ENCODE measurements at regions not wholly inside any gene's neighbourhood (a gene's known extent, or its start where the extent isn't known, plus 50 kb on each side); places are given as distances from the start of the nearest gene placed in this dataset.

DNA sequence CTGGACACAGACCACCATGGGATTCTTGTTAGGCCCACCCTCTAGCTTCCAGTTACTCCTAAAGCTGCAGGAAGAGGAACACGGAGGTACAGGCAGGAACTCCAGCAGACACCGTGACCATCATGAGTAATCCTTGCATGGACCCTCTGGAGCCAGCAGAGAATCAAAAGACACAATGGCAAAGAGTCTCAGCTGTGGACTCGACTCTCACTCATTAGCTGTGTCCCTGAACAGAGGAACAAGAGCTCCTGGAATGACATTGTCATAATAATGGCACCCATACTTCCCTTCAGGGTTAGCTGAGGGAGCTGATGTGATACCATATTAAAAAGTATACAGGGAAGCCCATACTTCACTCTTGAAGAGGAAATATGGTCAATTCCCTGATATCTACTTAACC is 176.3 kb upstream of the ASIC2 start:
- Mint-ChIP-seq H3K9me3 (no peaks in the 10 kb centered on the region), H3K27me3 (no peaks in the 10 kb centered on the region), H3K4me3 (no peak overlapping the region), H3K36me3 (ENCODE audit: low read depth) (no peaks in the 10 kb centered on the region), H3K27ac (no peak overlapping the region), H3K4me1 (no peaks in the 10 kb centered on the region)
- CTCF ChIA-PET: no interaction called here
- no peak for DNase-seq
- POLR2A ChIA-PET: no interaction called here

DNA sequence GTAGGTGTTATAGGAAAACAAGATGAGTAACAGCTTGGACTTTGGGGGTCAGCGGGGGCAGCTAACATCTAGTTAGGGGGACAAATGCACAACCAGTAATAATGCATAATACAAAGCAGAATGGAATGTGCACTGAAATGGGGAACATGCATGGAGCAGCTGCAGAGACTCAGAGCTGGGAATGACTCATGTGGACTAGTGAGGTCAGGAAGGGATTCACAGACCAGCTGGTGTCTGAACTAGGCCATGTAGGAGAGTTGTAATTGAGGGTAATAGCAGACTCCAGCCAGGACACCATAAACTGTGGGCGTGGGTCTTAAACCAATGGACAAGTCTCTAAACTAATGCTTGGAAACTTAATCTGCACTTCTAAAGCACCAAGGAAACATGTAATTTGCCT is 176.8 kb upstream of the ASIC2 start:
- no peak overlapping the region for H3K27ac Mint-ChIP-seq
- ChIA-PET POLR2A (no interaction called here), CTCF (no interaction called here)
- H3K4me3 Mint-ChIP-seq: no peak overlapping the region
- no peaks in the 10 kb centered on the region for H3K9me3 Mint-ChIP-seq
- H3K36me3 Mint-ChIP-seq (ENCODE audit: low read depth): no peaks in the 10 kb centered on the region
- H3K27me3 Mint-ChIP-seq: no peaks in the 10 kb centered on the region
- no peak for DNase-seq
- no peaks in the 10 kb centered on the region for H3K4me1 Mint-ChIP-seq

DNA sequence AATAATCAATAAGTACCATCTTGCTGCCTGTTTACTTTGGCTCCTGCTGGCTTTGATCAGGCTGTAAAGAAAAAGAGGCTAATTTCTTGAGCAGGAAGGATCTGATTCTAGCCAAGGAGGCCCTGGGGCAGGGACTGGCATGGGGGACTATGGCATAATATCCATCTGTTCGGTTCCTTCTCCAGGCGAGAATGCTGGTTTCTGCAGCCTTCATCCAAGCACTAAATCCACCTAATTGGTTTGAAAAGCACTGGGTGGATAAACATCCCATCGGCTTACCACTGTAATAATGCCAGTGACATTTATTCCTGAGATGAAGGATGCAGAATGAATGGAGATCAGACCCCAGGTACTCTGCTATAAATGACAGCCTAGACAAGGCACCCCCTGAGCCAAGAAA is 180.0 kb upstream of the ASIC2 start:
- Mint-ChIP-seq H3K36me3 (ENCODE audit: low read depth) (no peaks in the 10 kb centered on the region), H3K4me1 (no peaks in the 10 kb centered on the region), H3K27ac (no peak overlapping the region), H3K27me3 (no peaks in the 10 kb centered on the region), H3K9me3 (no peaks in the 10 kb centered on the region), H3K4me3 (no peak overlapping the region)
- DNase-seq: no peak
- ChIA-PET CTCF (no interaction called here), POLR2A (no interaction called here)

DNA sequence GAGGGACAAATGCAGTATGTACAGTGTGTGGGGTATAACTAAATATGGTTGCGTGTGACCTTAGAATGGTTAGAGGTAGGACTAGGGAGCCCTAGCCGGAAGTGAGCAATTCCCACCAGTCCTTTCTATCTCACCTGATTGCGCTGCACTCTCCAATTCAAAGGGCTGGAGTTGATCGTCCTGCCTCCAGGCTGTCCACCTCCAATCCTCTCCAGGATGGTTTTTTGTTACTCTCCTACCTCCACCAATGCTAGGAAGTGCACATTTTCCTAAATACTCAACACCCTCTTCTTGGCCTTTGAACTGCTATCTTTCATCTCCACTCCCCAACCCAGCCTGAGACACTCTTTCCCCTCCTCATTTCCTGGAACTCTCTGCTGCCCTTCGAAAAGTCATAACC is 181.7 kb upstream of the ASIC2 start:
- H3K4me3 Mint-ChIP-seq: no peak overlapping the region
- POLR2A ChIA-PET: no interaction called here
- CTCF ChIA-PET: no interaction called here
- H3K36me3 Mint-ChIP-seq (ENCODE audit: low read depth): no peaks in the 10 kb centered on the region
- H3K27me3 Mint-ChIP-seq: no peaks in the 10 kb centered on the region
- H3K9me3 Mint-ChIP-seq: no peaks in the 10 kb centered on the region
- DNase-seq: no peak
- H3K27ac Mint-ChIP-seq: no peak overlapping the region
- no peaks in the 10 kb centered on the region for H3K4me1 Mint-ChIP-seq

DNA sequence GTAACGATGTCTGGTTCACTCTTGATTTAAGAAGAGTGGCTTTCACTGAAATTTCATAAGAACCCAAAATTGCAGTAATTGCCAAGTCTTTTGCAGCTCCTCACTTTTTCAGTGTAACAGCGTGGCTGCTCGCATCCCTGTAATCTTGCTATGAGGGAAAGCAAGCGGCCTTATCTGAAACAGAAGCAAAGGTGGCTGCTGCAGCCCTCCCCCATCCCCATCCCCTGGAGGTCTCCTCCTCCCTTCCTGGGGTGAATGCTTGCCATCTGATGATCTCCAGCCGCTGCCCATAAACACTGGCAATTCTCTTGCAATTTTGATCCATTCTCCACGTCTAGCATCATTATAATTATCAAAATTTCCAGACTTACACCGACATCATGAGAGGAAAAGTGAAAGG is 182.5 kb upstream of the ASIC2 start:
- POLR2A ChIA-PET: no interaction called here
- Mint-ChIP-seq H3K27ac (no peak overlapping the region), H3K9me3 (no peaks in the 10 kb centered on the region), H3K36me3 (ENCODE audit: low read depth) (no peaks in the 10 kb centered on the region), H3K4me1 (no peaks in the 10 kb centered on the region), H3K27me3 (no peaks in the 10 kb centered on the region), H3K4me3 (no peak overlapping the region)
- CTCF ChIA-PET: no interaction called here
- DNase-seq: no peak

DNA sequence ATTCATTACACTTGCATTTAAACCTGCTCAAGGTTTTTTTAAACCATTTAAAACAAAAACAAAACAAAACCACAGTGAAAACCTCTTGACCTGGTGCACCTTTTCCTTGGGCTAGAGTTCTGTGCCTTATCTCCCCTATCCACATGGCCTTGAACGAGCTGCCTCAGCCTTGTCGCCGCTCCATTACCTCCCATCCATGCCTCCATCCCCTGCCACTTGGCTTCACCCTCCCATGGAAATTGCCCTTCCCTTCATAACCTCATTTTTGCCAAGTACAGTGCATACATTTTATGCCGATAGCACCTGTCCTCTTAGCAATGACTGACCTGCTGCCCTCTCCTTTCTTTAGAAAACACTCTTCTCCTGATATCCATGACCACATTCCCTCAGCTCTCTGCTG is 188.6 kb upstream of the ASIC2 start:
- Mint-ChIP-seq H3K4me1 (no peaks in the 10 kb centered on the region), H3K9me3 (no peaks in the 10 kb centered on the region), H3K27me3 (no peaks in the 10 kb centered on the region), H3K4me3 (no peak overlapping the region), H3K27ac (no peak overlapping the region), H3K36me3 (ENCODE audit: low read depth) (no peaks in the 10 kb centered on the region)
- ChIA-PET CTCF (no interaction called here), POLR2A (no interaction called here)
- DNase-seq: no peak

DNA sequence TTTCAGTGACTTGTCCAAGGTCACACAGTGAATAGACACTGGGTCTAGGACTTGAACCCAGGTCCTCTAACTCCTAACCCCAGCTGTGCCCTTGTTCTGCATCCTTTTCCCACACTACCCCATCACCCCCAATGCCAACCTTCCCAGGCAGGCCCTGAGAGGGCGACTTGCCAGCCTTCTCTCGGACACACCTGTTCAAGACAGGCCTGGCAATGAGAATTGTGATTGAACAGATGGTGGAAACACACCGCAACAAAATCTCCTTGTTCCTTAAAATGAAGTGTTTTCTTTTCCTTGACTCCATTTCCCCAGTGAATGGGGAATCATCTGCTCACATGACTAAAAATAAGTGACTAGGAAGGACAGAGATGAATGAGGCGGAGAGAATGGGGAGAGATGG is 189.5 kb upstream of the ASIC2 start:
- ChIA-PET POLR2A (no interaction called here), CTCF (no interaction called here)
- Mint-ChIP-seq H3K4me3 (no peak overlapping the region), H3K4me1 (no peaks in the 10 kb centered on the region), H3K36me3 (ENCODE audit: low read depth) (no peaks in the 10 kb centered on the region), H3K27ac (no peak overlapping the region), H3K27me3 (no peaks in the 10 kb centered on the region), H3K9me3 (no peaks in the 10 kb centered on the region)
- DNase-seq: no peak

DNA sequence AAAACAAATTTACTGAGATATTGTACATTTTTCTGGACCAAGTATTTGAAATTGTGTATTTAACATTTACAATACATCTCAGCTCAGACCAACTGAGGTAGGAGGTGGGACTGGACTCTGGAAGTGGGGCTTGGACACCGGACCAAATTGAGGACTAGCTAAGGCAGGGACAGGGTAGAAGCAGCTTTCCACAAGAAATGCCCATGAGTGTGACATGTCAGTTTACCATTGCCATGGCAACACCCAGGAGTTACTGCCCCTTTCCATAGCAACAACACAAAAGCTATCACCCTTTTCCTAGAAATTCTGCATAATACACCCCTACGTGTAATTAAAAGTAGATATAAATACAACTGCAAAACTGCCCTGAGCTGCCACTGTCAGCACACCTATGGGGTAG is 191.5 kb upstream of the ASIC2 start:
- no peak for DNase-seq
- no peaks in the 10 kb centered on the region for H3K4me1 Mint-ChIP-seq
- POLR2A ChIA-PET: no interaction called here
- H3K27ac Mint-ChIP-seq: no peak overlapping the region
- H3K36me3 Mint-ChIP-seq (ENCODE audit: low read depth): no peaks in the 10 kb centered on the region
- H3K4me3 Mint-ChIP-seq: no peak overlapping the region
- CTCF ChIA-PET: no interaction called here
- no peaks in the 10 kb centered on the region for H3K27me3 Mint-ChIP-seq
- no peaks in the 10 kb centered on the region for H3K9me3 Mint-ChIP-seq

DNA sequence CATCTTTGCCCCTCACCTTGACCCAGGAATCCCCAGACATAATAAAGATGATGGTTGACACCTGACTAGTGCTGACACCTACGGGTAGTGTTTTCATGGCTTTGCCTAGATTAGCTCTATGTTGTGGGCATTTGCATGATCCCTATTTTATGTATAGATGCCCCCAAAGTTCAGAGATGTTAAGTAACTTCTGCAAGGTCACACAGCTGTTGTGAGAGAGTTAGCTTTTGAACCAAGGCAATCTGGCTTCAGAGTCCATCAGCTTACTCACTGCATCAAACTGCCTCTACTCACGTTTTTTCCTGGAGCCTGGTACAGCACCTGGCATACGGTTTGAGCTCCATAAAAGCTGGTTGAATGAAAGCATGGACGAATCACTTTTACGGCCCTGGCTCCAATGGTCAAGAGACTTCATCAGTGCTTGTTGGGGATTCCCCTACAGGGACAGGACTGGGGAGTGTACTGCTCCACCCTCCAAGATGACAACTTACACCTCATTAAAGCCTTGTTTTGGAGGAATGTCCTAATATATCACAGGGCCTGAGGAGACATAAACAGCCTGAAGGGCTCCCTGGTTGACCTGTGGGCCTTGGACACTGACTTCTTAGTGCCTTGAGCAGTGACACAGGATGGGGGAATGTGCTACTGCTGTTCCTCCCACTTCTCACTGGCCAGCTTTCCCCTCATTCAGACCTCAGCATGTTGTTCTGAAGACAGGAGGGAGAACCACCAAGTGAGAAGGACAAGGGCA is 193.2 kb upstream of the ASIC2 start:
- CTCF ChIA-PET: no interaction called here
- H3K27ac Mint-ChIP-seq: no peak overlapping the region
- H3K4me1 Mint-ChIP-seq: no peaks in the 10 kb centered on the region
- no peaks in the 10 kb centered on the region for H3K9me3 Mint-ChIP-seq
- no peak overlapping the region for H3K4me3 Mint-ChIP-seq
- DNase-seq: no peak
- no peaks in the 10 kb centered on the region for H3K27me3 Mint-ChIP-seq
- POLR2A ChIA-PET: no interaction called here
- H3K36me3 Mint-ChIP-seq (ENCODE audit: low read depth): no peaks in the 10 kb centered on the region

DNA sequence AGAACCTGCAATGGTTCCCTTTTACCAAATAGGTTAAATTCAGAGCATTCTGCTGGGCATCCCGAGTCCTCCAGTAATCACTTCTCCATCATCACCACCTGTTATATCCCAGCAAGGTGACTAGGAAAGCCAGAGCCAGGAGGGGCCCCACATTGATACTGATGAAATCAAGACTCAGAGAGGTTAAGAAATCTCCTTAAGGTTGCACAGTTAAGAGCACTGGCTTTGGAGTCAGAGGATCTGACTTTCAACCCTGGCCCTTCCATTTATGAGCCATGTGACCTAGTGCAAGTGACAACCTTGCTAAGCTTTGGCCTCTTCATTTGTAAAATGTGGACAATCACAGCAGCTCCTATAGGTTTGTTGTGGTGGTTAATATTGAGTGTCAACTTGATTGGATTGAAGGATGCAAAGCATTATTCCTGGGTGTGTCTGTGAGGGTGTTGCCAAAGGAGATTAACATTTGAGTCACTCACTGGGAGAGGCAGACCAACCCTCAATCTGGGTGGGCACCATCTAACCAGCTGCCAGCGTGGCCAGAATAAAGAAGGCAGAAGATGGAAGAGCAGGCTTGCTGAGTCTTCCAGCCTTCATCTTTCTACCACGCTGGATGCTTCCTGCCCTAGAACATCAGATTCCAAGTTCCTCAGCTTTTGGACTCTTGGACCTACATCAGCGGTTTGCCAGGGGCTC is 194.2 kb upstream of the ASIC2 start:
- Mint-ChIP-seq H3K27ac (no peak overlapping the region), H3K4me1 (no peaks in the 10 kb centered on the region), H3K36me3 (ENCODE audit: low read depth) (no peaks in the 10 kb centered on the region), H3K4me3 (no peak overlapping the region), H3K9me3 (no peaks in the 10 kb centered on the region), H3K27me3 (no peaks in the 10 kb centered on the region)
- no peak for DNase-seq
- ChIA-PET CTCF (no interaction called here), POLR2A (no interaction called here)

DNA sequence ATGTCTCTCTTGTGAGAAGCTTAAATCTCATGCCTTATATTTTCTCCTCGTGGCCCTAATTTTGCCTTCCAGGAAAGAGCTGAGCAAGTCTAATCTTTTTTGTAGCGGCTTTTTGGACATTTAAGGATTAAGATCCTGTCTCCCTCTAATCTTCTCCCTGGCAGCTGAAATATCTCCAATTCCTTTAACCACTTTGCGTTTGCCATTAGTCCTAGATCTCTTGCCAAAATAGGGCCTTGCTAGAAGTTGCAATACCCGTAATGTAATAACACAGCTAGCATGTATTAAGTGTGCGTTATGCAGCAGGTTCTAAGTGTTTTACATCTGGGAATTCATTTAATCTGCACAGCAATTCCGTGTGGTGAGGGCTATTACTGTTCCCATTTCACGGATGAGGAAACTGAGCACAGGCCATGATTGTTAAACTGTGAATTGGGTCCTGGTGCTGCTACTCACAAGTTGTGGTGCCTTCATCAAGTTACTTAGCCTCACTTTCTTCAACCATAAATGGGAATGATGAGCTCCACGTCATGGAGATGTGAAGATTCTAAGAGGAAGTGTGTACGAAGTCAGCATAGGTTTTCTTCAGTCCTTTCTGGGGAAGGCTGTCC is 198.9 kb upstream of the ASIC2 start:
- no peaks in the 10 kb centered on the region for H3K9me3 Mint-ChIP-seq
- ChIA-PET POLR2A (no interaction called here), CTCF (no interaction called here)
- H3K27me3 Mint-ChIP-seq: no peaks in the 10 kb centered on the region
- H3K27ac Mint-ChIP-seq: no peak overlapping the region
- no peak for DNase-seq
- H3K4me1 Mint-ChIP-seq: no peaks in the 10 kb centered on the region
- no peak overlapping the region for H3K4me3 Mint-ChIP-seq
- no peaks in the 10 kb centered on the region for H3K36me3 Mint-ChIP-seq (ENCODE audit: low read depth)

DNA sequence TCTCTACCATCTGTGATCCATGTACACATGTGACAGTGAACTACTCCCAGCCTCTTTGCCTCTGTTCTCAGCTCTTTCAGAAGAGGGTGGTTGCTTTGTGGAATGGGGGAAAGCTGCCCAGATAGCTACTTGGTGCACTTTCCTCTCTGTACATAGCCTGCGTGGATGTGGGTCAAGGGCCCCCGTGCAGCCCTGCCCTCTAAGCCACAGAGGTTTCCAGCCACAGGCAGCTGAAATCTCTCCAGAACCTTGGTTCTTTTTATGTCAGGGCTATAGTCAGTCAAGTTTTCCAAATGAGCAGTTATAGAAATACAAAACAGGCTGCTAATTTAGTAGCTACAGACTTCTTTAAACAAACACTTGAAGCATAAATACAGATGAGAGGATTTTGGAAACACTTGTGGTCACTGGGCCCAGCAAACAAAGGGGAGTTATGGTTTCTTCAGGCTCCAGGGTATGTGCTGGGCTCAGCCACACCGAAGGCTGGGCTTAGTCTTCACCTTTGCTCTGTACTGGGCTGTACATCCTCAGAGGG is 199.7 kb upstream of the ASIC2 start:
- POLR2A ChIA-PET: no interaction called here
- DNase-seq: no peak
- H3K27ac Mint-ChIP-seq: no peak overlapping the region
- CTCF ChIA-PET: no interaction called here
- H3K27me3 Mint-ChIP-seq: no peaks in the 10 kb centered on the region
- H3K4me1 Mint-ChIP-seq: no peaks in the 10 kb centered on the region
- H3K9me3 Mint-ChIP-seq: no peaks in the 10 kb centered on the region
- no peak overlapping the region for H3K4me3 Mint-ChIP-seq
- H3K36me3 Mint-ChIP-seq (ENCODE audit: low read depth): no peaks in the 10 kb centered on the region

DNA sequence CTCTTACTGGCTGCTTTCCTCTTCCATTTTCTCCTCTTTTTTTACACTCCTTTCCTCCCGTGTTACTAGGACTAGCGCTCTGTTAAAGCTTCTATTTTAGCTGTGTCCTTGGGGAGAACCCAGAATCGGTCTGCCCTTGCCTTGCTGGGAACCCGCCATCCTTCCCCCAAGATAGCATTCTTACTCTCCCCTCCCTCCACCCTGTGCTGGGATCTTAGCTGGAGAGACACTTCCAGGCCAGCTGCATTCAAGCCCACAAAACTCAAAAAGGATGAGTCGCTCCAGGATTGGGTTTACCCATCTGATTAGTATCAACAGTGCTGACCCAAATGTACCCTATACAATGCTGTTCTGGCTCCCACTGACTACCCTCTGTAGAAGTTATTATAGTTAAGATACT is 200.5 kb upstream of the ASIC2 start:
- no peak for DNase-seq
- Mint-ChIP-seq H3K4me1 (no peaks in the 10 kb centered on the region), H3K9me3 (no peaks in the 10 kb centered on the region), H3K27ac (no peak overlapping the region), H3K36me3 (ENCODE audit: low read depth) (no peaks in the 10 kb centered on the region), H3K4me3 (no peak overlapping the region), H3K27me3 (no peaks in the 10 kb centered on the region)
- CTCF ChIA-PET: no interaction called here
- POLR2A ChIA-PET: no interaction called here

DNA sequence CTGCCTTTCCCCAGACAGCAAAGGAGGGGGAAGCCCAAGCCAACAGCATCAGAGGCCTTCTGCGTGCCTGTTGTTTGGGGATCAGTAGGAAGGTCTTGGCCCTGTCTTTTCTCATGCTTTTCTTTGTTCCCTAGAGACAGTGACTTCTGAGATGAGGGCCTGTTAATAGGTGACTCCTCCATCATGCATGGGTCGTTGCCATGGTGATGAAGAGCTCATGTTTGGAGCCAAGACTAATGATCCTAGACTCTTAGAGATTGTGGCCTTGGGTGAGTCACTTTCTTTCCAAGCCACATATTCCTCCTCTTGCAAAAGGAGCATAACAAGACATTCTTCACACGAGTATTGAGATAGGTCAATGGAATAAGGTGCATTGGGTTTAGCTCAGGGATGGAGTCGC is 201.1 kb upstream of the ASIC2 start:
- POLR2A ChIA-PET: no interaction called here
- CTCF ChIA-PET: no interaction called here

More for the DNA sequence above, 201.1 kb upstream of the ASIC2 start:
- H3K27me3 Mint-ChIP-seq: no peaks in the 10 kb centered on the region
- no peaks in the 10 kb centered on the region for H3K9me3 Mint-ChIP-seq
- H3K36me3 Mint-ChIP-seq (ENCODE audit: low read depth): no peaks in the 10 kb centered on the region
- no peak for DNase-seq
- H3K4me3 Mint-ChIP-seq: no peak overlapping the region
- no peaks in the 10 kb centered on the region for H3K4me1 Mint-ChIP-seq
- no peak overlapping the region for H3K27ac Mint-ChIP-seq

Measured in activated CD4-positive, alpha-beta T cell treated with anti-CD3 and anti-CD28 coated beads, Interleukin-2, amount 10 ng/mL, durations not matched to agents 7 days and 5 days (primary cell).